Ascending aorta (tissue), 2 donors: ENCODE measurements at regions not wholly inside any gene's neighbourhood (a gene's known extent, or its start where the extent isn't known, plus 50 kb on each side); places are given as distances from the start of the nearest gene placed in this dataset.
"Not testable (repeated sequence)": the region's sequence is repeated elsewhere in the genome, so short reads cannot be mapped to it uniquely, and the experiment has no call there.

ENCODE experiments used
- DNase-seq, 2 donors: peaks; one replicate each; pipeline ENCODE4 v3.0.0-alpha.2; 2019; ENCODE audit warnings: low spot score in 2 of 2
- H3K27ac ChIP-seq, 2 donors: fragments of 200-600 bp; sonication (generic); one replicate each; pipeline ENCODE4 v1.5.1; 2016 to 2017; ENCODE audit warnings: mild to moderate bottlenecking in 1 of 2
- H3K27me3 ChIP-seq: fragments of 200-600 bp; sonication (generic); one replicate; pipeline ENCODE4 v1.5.1; 2017
- H3K36me3 ChIP-seq, 2 donors: fragments of 200-600 bp; sonication (generic); one replicate each; pipeline ENCODE4 v1.5.1; 2016
- H3K4me1 ChIP-seq, 2 donors: fragments of 200-600 bp; sonication (generic); one replicate each; pipeline ENCODE4 v1.5.1; 2016 to 2017; ENCODE audit warnings: mild to moderate bottlenecking in 1 of 2
- H3K4me3 ChIP-seq, 2 donors: fragments of 200-600 bp; sonication (generic); one replicate each; pipeline ENCODE4 v1.5.1; 2016 to 2017; ENCODE audit warnings: mild to moderate bottlenecking in 1 of 2
- H3K9me3 ChIP-seq, 2 donors: fragments of 200-600 bp; sonication (generic); one replicate each; pipeline ENCODE4 v1.5.1; 2016
- intact Hi-C: fragments of 100-400 bp; cut with DNase I; formaldehyde crosslinking; loops from one replicate; pipeline ENCODE4 v1.15.1; 2023
- TF ChIP-seq, protein P1 (sequence below), 3 experiments: fragments of 200-600 bp in 2 of 3; fragments of 450-650 bp in 1 of 3; sonication (generic) in 2 of 3; IDR thresholded peaks; one replicate each; pipeline ENCODE4 v1.5.1; 2016 to 2019; ENCODE audit warnings: antibody characterized with exemption in 3 of 3, mild to moderate bottlenecking in 1 of 3, moderate library complexity in 1 of 3

DNA sequence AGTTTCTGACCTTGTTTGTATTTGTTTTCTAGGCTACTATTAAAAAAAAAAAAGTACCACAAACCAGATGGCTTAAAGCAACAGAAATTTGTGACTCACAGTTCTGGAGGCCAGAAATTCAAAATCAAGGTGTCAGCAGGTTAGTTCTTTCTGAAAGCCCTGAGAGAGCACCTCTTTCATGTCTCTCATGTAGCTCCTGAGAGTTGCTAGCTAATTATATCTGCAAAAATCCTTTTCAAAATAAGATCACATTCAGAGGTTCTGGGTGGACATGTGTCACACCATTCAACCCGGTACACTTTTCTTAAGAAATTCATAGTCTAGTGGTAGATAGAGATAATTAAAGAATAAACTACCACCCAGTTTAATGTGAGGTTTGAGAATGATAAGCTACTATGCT, 888.6 kb downstream of the GRID1 start:
- H3K4me3 ChIP-seq, result no peak overlapping the region
- intact Hi-C loops, result no loop called here
- TF ChIP-seq, protein P1, sequence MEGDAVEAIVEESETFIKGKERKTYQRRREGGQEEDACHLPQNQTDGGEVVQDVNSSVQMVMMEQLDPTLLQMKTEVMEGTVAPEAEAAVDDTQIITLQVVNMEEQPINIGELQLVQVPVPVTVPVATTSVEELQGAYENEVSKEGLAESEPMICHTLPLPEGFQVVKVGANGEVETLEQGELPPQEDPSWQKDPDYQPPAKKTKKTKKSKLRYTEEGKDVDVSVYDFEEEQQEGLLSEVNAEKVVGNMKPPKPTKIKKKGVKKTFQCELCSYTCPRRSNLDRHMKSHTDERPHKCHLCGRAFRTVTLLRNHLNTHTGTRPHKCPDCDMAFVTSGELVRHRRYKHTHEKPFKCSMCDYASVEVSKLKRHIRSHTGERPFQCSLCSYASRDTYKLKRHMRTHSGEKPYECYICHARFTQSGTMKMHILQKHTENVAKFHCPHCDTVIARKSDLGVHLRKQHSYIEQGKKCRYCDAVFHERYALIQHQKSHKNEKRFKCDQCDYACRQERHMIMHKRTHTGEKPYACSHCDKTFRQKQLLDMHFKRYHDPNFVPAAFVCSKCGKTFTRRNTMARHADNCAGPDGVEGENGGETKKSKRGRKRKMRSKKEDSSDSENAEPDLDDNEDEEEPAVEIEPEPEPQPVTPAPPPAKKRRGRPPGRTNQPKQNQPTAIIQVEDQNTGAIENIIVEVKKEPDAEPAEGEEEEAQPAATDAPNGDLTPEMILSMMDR (IDR thresholded peaks at IDR 0.05), result no peak

DNA sequence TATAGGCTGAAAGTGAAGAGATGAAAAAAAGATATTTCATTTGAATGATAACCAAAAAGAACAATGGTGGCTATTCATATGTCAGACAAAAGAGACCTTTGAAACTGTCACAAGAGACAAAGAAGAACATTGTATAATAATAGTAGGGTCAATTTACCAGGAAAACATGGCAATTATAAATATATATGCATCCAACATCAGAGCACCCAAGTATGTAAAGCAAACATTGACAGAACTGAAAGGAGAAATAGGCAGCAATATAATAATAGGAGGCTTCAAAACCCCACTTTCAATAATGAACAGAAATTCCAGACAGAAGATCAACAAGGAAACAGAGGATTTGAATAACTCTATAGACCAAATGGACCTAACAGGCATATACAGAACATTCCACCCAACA, 876.2 kb downstream of the GRID1 start:
- H3K4me3 ChIP-seq, result no peak overlapping the region
- TF ChIP-seq, protein P1 (IDR thresholded peaks at IDR 0.05), result no peak
- no peak for DNase-seq
- no peaks in the 10 kb centered on the region for H3K36me3 ChIP-seq
- no peaks in the 10 kb centered on the region for H3K4me1 ChIP-seq
- no peak overlapping the region for H3K27ac ChIP-seq
- no peaks in the 10 kb centered on the region for H3K27me3 ChIP-seq
- H3K9me3 ChIP-seq, result no peaks in the 10 kb centered on the region
- intact Hi-C loops, result no loop called here

More for the DNA sequence above, 888.6 kb downstream of the GRID1 start:
- Histone ChIP-seq H3K27ac (no peak overlapping the region), H3K9me3 (no peaks in the 10 kb centered on the region), H3K36me3 (no peaks in the 10 kb centered on the region), H3K27me3 (no peaks in the 10 kb centered on the region), H3K4me1 (no peaks in the 10 kb centered on the region)
- DNase-seq, result no peak

DNA sequence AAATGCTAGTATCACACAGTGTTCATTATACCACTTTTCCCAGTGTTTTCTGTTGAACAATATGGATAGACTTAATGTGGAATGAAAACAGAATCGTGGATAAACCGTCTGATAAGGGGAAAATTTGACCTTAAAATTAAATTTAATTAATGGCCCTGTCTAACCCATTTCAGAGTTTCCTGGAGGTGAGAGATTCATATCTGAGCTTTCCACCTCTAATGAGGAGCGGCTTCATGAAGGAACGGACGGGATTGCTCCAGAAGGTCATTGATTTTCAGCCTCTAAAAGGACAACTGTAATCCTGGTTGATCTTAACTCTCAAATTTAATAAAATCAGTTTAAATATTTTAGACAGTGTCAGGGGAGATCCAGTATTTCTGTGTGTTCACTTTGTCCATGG, 874.9 kb downstream of the GRID1 start:
- DNase-seq, result no peak
- no peak overlapping the region for H3K27ac ChIP-seq
- intact Hi-C loops, result no loop called here
- H3K36me3 ChIP-seq, result no peaks in the 10 kb centered on the region
- no peaks in the 10 kb centered on the region for H3K27me3 ChIP-seq
- no peaks in the 10 kb centered on the region for H3K9me3 ChIP-seq
- TF ChIP-seq, protein P1 (IDR thresholded peaks at IDR 0.05), result no peak
- H3K4me1 ChIP-seq, result no peaks in the 10 kb centered on the region
- H3K4me3 ChIP-seq, result no peak overlapping the region

DNA sequence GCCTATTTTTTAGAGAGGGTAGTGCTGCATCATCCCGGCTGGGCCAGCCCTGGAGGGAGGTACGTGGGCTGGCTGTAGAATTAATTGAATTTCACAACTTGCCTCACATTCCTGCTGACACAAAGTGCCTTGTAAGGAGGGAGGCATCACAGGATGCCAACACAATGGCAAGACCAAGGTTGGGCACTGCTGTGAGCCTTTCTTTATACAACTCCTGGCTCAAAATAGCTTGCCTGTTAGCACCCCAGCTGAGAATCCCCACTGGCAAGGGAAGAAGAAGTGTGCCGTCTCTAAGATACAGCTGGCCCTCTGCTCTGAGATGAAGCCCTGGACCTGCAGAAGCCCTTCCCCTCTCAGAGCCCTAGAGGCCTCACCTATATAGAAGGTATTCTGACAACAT, 873.9 kb downstream of the GRID1 start:
- intact Hi-C loops, result no loop called here
- Histone ChIP-seq H3K4me1 (no peaks in the 10 kb centered on the region), H3K27ac (no peak overlapping the region), H3K27me3 (no peaks in the 10 kb centered on the region), H3K4me3 (no peak overlapping the region), H3K36me3 (no peaks in the 10 kb centered on the region), H3K9me3 (no peaks in the 10 kb centered on the region)
- DNase-seq, result no peak
- TF ChIP-seq, protein P1 (IDR thresholded peaks at IDR 0.05), result no peak

DNA sequence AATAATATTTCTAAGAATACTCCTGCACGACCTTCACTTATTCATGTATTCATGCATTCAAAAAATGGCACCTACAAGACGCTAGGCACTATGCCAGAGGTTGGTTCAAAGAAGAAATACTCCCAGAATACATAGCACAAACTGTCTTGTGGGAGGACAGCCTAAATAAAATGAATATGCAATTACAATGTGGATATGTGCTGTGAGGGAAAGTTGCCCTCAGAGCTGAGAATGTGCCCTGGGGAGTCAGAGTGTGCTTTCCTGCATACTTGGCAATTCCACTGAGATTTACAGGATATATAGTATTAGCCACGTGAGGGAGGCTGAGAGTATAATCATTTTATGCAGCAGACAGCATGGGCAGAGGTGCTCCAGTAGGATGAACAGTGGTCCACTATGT, 872.9 kb downstream of the GRID1 start:
- TF ChIP-seq, protein P1 (IDR thresholded peaks at IDR 0.05), result no peak
- no peak overlapping the region for H3K27ac ChIP-seq

DNA sequence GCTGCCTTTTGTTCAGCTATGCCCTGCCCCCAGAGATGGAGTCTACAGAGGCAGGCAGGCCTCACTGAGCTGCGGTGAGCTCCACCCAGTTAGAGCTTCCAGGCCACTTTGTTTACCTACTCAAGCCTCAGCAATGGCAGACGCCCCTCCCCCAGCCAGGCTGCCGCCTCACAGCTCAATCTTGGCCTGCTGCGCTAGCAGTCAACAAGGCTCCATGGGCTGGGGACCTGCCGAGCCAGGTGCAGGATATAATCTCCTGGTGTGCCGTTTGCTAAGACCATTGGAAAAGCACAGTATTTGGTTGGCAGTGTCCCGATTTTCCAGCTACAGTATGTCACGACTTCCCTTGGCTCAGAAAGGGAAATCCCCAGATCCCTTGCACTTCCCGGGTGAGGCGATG, 862.0 kb downstream of the GRID1 start:
- intact Hi-C loops, H3K9me3 ChIP-seq, H3K4me1 ChIP-seq, H3K4me3 ChIP-seq, H3K36me3 ChIP-seq, H3K27me3 ChIP-seq, DNase-seq, H3K27ac ChIP-seq: not testable (repeated sequence)

More for the DNA sequence above, 872.9 kb downstream of the GRID1 start:
- no peaks in the 10 kb centered on the region for H3K36me3 ChIP-seq
- H3K27me3 ChIP-seq, result no peaks in the 10 kb centered on the region
- intact Hi-C loops, result no loop called here
- H3K4me3 ChIP-seq, result no peak overlapping the region
- no peaks in the 10 kb centered on the region for H3K4me1 ChIP-seq
- H3K9me3 ChIP-seq, result no peaks in the 10 kb centered on the region
- DNase-seq, result no peak
